ENCODE measurements at regions not wholly inside any gene's neighbourhood (a gene's known extent, or its start where the extent isn't known, plus 50 kb on each side); places are given as distances from the start of the nearest gene placed in this dataset.

- H2AK5ac ChIP-seq (ENCODE audit: low read depth, low read length), result no peak overlapping the region
- WGBS, 2 experiments (ENCODE audit: extremely low coverage in 1 of 2, insufficient coverage in 1 of 2, insufficient read length in 1 of 2, insufficient replicate concordance in 2 of 2, low coverage in 1 of 2, low lambda C conversion rate in 2 of 2, missing lambda C conversion rate in 1 of 2), result 91% methylated on average over 2 of the region's 2 CpGs; no CpG with 5 or more reads in 1 of the 2 experiments
- TF ChIP-seq CTBP2 (IDR thresholded peaks at IDR 0.05; ENCODE audit: borderline replicate concordance, insufficient read depth, insufficient read length, low read length) (no peak), NANOG (IDR thresholded peaks at IDR 0.05; ENCODE audit: insufficient read depth, low read depth, low read length, poor library complexity, severe bottlenecking) (no peak), HDAC2 (IDR thresholded peaks at IDR 0.05; ENCODE audit: borderline replicate concordance in 1 of 2, low read depth in 2 of 2, low read length in 2 of 2) (no peak), SIN3A (conservative IDR thresholded peaks at IDR 0.05 in 1 of 2, IDR thresholded peaks at IDR 0.05 in 1 of 2; ENCODE audit: low read depth in 1 of 2, low read length in 2 of 2) (no peak), CBX5 (IDR thresholded peaks at IDR 0.05; ENCODE audit: low read depth, low read length) (no peak), SP2 (IDR thresholded peaks at IDR 0.05; ENCODE audit: low read length) (no peak), RBBP5 (IDR thresholded peaks at IDR 0.05; ENCODE audit: borderline replicate concordance, low read depth, low read length) (no peak), KDM4A (IDR thresholded peaks at IDR 0.05; ENCODE audit: low read depth, low read length, severe bottlenecking) (no peak), BCL11A (IDR thresholded peaks at IDR 0.05; ENCODE audit: low read depth in 2 of 2, low read length in 2 of 2) (no peak)
- FAIRE-seq (no peak), DNase-seq (ENCODE audit: low read depth in 1 of 2, low spot score in 2 of 2) (no peak)
- H2BK15ac ChIP-seq (ENCODE audit: low read length), result no peak overlapping the region
- H2BK120ac ChIP-seq (replicated peaks; ENCODE audit: low read depth, low read length), result no peak overlapping the region
- CTCF ChIA-PET (ENCODE audit: partially characterized antibody), result no interaction called here
- POLR2A ChIA-PET (ENCODE audit: partially characterized antibody), result no interaction called here
- H3K79me1 ChIP-seq (ENCODE audit: low read depth, low read length), result no peaks in the 10 kb centered on the region
- no peak overlapping the region for H2BK5ac ChIP-seq (ENCODE audit: low read depth, low read length)
- H3K27me3 ChIP-seq (replicated peaks in 1 of 4; ENCODE audit: control insufficient read depth in 3 of 4, extremely low read depth in 1 of 4, insufficient read depth in 3 of 4, low read length in 3 of 4), result no peaks in the 10 kb centered on the region
- H4K5ac ChIP-seq (ENCODE audit: insufficient read length, low read depth, low read length), result no peak overlapping the region
- no peak overlapping the region for H2BK12ac ChIP-seq (ENCODE audit: low read depth, low read length)
- H3K4me1 ChIP-seq (replicated peaks in 1 of 4; ENCODE audit: control insufficient read depth in 3 of 4, insufficient read depth in 4 of 4, low read length in 3 of 4), result no peaks in the 10 kb centered on the region
- no peak overlapping the region for H3K18ac ChIP-seq (ENCODE audit: extremely low read depth, low read length)
- no peak overlapping the region for H4K91ac ChIP-seq (replicated peaks; ENCODE audit: insufficient read length, low read length)
- 0 out of 4 replicates have a peak, but pooled peaks cover 0 to 2% of the 10 kb centered on the region in 2 experiments for H3K9me3 ChIP-seq (ENCODE audit: insufficient read depth in 2 of 2, low read depth in 1 of 2, low read length in 1 of 2)
- no peak overlapping the region for H3K4me3 ChIP-seq (ENCODE audit: extremely low read depth in 1 of 4, insufficient read depth in 2 of 4, low read depth in 3 of 4, low read length in 4 of 4)
- H3K23ac ChIP-seq (ENCODE audit: insufficient read length), result no peak overlapping the region
- no peak overlapping the region for H3K4ac ChIP-seq (replicated peaks; ENCODE audit: insufficient read length, low read depth, low read length)
- H3K4me2 ChIP-seq (ENCODE audit: insufficient read depth in 1 of 2, low read depth in 2 of 2, low read length in 2 of 2), result no peak overlapping the region
- H3K9ac ChIP-seq (replicated peaks in 1 of 4; ENCODE audit: extremely low read depth in 1 of 4, low read depth in 3 of 4, low read length in 3 of 4), result no peak overlapping the region
- no peaks in the 10 kb centered on the region for H3K79me2 ChIP-seq (ENCODE audit: control insufficient read depth in 1 of 2, insufficient read depth in 2 of 2, low read length in 2 of 2)
- H3K56ac ChIP-seq (replicated peaks; ENCODE audit: insufficient read length, low read depth, low read length), result no peak overlapping the region
- no peaks in the 10 kb centered on the region for H3K36me3 ChIP-seq (ENCODE audit: control insufficient read depth in 2 of 4, insufficient read depth in 4 of 4, low read length in 3 of 4)
- no peak overlapping the region for H3K14ac ChIP-seq (ENCODE audit: insufficient read length)
- H2AFZ ChIP-seq (ENCODE audit: low read length), result no peak overlapping the region
- no peak overlapping the region for H2BK20ac ChIP-seq (ENCODE audit: low read length)
- no peaks in the 10 kb centered on the region for H3K23me2 ChIP-seq (ENCODE audit: low read depth, low read length)
- H4K8ac ChIP-seq (ENCODE audit: extremely low read depth, insufficient read depth, low read length), result no peak overlapping the region
- no peak overlapping the region for H3K27ac ChIP-seq (ENCODE audit: low read depth, low read length)
- H4K20me1 ChIP-seq (replicated peaks in 1 of 2; ENCODE audit: control insufficient read depth in 1 of 2, insufficient read depth in 2 of 2, low read length in 2 of 2), result no peaks in the 10 kb centered on the region
Observed at GRCh38 chr4:170323623-170324022, 233.9 kb upstream of the AADAT start.
